Large intestine (tissue), 3 donors: ENCODE measurements at regions not wholly inside any gene's neighbourhood (a gene's known extent, or its start where the extent isn't known, plus 50 kb on each side); places are given as distances from the start of the nearest gene placed in this dataset.

Source experiments
- DNase-seq, 2 donors: peaks; one replicate each; pipeline versions ENCODE4 v3.0.0 to v3.0.0-alpha.2; 2013
- H3K27ac ChIP-seq: one replicate; pipeline ENCODE4 v1.5.1; 2013; ENCODE audit warnings: low read length
- H3K27me3 ChIP-seq: 2 replicates; pipeline ENCODE4 v1.6.1; 2013; ENCODE audit warnings: low read length; ENCODE audit not compliant: control insufficient read depth, insufficient read depth
- H3K36me3 ChIP-seq: 2 replicates; pipeline ENCODE4 v1.6.1; 2013; ENCODE audit warnings: low read length; ENCODE audit not compliant: control insufficient read depth, insufficient read depth
- H3K4me1 ChIP-seq: one replicate; pipeline ENCODE4 v1.6.1; 2013; ENCODE audit warnings: low read length; ENCODE audit not compliant: control insufficient read depth, insufficient read depth
- H3K4me3 ChIP-seq: one replicate; pipeline ENCODE4 v1.5.1; 2013; ENCODE audit warnings: low read length
- H3K9me3 ChIP-seq: one replicate; pipeline ENCODE4 v1.6.1; 2013; ENCODE audit warnings: mild to moderate bottlenecking, low read depth, low read length, moderate library complexity; ENCODE audit not compliant: control insufficient read depth
- WGBS: methylation state at CpG from one replicate; pipeline ENCODE4 v1.1.5; 2013; ENCODE audit warnings: low lambda C conversion rate; ENCODE audit not compliant: insufficient coverage; 5-methylcytosine and 5-hydroxymethylcytosine counted together

DNA sequence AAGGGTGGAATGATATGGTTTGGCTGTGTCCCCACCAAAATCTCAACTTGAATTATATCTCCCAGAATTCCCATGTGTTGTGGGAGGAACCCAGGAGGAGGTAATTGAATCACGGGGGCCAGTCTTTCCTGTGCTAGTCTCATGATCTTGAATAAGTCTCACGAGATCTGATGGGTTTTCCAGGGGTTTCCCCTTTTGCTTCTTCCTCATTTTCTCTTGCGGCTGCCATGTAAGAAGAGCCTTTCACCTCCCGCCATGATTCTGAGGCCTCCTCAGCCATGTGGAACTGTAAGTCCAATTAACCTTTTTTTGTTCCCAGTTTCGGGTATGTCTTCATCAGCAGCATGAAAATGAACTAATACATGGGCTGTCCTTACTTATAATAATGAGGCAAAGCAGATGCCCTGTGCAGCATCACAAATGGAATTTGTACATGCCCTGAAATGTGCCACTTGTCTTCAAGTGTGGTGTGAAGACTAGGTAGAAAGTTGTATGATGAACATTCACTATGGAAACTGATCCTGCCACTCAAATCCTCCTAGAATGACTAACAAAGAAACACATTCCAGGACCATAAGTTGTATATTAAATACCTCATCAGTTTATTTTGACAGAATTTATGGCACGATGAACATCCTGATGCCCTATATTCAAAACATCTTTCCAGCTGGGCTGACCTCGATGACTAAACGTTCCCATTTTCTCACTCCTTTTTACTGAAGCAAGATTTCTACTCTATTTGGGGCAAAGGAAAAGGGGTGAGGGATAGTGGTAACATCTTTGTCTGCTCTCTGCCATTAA, 122.8 kb upstream of the CTTNBP2 start:
- WGBS = 100% methylated on average over 1 of the region's 8 CpGs
- Histone ChIP-seq H3K27me3 (no peaks in the 10 kb centered on the region), H3K4me1 (no peaks in the 10 kb centered on the region), H3K27ac (no peak overlapping the region), H3K9me3 (no peaks in the 10 kb centered on the region), H3K36me3 (no peaks in the 10 kb centered on the region), H3K4me3 (no peak overlapping the region)
- no peak for DNase-seq

DNA sequence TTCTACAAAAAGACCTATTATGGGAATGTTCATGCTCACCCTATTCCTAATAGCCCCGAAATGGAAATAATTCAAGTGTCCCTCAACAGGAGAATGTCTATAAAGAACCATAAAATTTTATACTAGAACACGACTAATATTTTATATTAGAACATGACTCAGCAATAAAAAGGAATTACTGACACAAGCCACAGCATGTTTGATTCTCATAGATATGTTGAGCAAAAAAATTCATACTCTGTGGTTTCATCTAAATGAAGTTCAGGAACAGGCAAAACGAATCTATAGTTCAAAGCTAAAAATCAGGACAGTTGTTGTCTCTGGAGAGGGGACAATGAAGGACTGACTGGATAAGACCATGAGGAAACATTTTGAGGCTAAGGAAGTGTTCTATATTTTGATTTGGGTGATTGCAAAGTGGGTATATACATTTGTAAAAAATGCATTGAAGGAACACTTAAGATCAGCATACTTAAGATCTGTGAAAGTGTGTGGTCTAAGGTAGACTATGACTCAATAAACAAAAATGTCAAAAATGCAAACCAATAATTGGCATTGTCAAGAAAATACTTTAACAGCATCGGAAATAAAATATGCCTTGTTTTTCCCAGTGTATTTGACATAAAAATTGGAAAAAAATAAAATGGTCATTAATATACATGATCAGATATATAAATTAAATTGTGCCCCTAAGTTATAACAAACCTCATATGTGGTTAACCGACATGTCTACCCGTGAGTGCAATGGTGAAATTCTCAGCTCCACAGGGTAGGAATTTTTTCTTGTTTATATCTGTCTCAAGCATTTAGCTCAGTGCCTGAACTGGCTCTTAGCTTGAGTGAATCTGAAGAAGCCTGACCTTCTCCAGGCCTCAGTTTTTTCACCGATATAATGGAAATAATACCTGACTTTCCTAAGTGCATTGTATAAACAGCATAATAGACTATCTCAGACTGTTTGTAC, 124.9 kb upstream of the CTTNBP2 start:
- Histone ChIP-seq H3K4me3 (no peak overlapping the region), H3K27ac (no peak overlapping the region), H3K27me3 (no peaks in the 10 kb centered on the region), H3K36me3 (no peaks in the 10 kb centered on the region), H3K4me1 (no peaks in the 10 kb centered on the region), H3K9me3 (no peaks in the 10 kb centered on the region)
- WGBS = 93% methylated on average over 6 of the region's 7 CpGs
- DNase-seq = no peak

DNA sequence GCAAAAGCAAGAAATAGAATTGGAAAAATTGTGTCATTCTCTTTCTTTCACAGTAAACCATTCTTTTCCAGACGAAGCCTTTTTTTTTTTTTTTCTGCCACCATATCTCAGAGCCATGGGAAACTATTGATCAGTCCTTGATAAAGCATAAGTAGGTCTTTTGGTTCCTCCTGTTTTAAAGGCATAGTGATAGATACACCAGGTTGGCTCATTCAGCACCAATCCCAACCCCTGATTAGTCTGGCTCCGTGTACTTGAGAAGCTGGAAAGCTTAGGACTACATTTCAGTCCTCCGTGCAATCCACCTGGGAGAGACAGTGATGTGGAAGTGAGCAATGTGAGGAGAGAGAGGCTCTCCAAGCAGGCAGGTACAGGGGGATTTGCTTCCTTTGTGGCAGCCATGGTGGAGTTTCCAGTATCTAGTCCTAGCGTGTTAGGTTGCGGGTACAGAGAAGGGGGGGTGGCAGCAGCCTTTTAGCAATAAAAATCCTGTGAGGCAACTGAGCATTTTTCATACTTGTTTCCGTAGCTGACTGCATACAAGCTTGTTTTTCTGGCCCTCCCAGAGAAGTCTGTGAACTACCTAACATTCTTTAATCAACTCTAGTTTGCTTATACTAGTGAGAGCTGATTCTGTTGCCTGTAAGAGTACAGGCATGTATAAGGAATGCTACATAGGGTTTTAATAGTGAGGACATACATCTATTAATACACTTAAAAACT, 127.4 kb upstream of the CTTNBP2 start:
- H3K4me1 ChIP-seq = no peaks in the 10 kb centered on the region
- H3K9me3 ChIP-seq = no peaks in the 10 kb centered on the region
- no peak for DNase-seq
- no peak overlapping the region for H3K4me3 ChIP-seq
- peaks cover 6% of the 10 kb centered on the region for H3K27me3 ChIP-seq
- H3K27ac ChIP-seq = no peak overlapping the region
- no CpG with 5 or more reads among the region's 6 CpGs for WGBS
- no peaks in the 10 kb centered on the region for H3K36me3 ChIP-seq

DNA sequence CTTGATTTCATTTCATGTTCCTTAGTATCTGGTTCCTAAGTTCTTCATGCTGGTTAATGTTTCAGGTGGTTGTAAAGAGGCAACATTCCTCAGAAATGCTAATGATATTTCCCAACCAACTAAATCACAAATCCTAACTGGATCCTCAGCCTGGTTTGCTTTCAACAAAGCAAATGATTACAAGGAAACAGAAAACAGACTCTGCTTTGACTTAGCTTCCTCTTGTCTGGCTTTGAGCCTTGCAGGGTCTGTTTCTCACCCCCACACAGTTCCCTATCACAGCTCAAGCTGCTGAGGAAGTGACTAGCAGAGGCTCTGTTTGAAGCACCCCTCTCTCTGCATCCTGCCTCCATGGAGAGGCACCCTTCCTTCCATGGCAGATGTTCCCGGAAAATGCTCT, 130.2 kb upstream of the CTTNBP2 start:
- Histone ChIP-seq H3K36me3 (no peaks in the 10 kb centered on the region), H3K4me1 (no peaks in the 10 kb centered on the region), H3K9me3 (no peaks in the 10 kb centered on the region), H3K27ac (no peak overlapping the region), H3K4me3 (no peak overlapping the region), H3K27me3 (peaks cover 10% of the 10 kb centered on the region)
- DNase-seq = no peak
- WGBS = no CpG with 5 or more reads among the region's 1 CpG

DNA sequence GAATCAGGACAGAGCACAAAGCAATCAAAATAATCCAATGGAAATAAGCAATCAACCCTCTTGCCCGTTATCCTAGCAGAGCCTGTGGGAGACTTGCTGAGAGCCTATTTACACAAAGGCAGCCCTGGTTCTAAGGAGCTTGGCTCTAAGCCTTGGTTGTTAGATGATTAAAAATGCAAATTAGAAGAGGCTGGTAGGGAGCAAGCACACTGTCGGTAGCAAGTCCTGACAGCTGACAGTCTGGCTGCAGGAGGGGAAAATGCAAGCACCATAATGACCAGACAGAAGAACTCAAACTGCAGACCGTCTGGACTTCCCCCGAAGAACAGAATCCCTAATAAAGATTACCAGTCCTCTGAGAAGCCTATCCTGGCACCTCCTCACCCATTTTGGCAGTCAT, 131.8 kb upstream of the CTTNBP2 start:
- peak in 1 of 2 donors; percentile 4 for DNase-seq
- WGBS = no CpG with 5 or more reads among the region's 4 CpGs
- no peak overlapping the region for H3K4me3 ChIP-seq
- no peaks in the 10 kb centered on the region for H3K4me1 ChIP-seq
- H3K36me3 ChIP-seq = no peaks in the 10 kb centered on the region
- no peak overlapping the region for H3K27ac ChIP-seq
- H3K9me3 ChIP-seq = no peaks in the 10 kb centered on the region
- H3K27me3 ChIP-seq = peaks cover 10% of the 10 kb centered on the region

DNA sequence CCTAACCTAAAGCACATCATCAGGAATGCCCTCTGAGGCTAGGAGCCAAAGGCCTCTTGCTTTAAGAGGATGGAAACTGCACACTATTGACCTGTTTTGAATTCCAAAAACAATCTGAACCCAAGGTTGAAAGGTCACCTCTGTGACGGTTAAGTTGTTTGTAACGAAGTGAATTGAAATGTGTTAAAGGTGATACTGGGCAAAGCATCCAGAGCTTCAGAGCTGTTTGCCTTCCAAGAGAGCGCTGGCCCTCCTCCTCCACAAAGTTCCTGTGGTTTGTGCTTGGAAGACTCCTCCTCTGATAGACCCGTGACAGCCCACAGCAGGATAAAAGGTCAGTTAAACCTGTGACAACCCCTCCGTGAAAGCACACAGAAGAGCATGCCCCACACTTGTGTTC, 133.7 kb upstream of the CTTNBP2 start:
- WGBS = no CpG with 5 or more reads among the region's 5 CpGs

DNA sequence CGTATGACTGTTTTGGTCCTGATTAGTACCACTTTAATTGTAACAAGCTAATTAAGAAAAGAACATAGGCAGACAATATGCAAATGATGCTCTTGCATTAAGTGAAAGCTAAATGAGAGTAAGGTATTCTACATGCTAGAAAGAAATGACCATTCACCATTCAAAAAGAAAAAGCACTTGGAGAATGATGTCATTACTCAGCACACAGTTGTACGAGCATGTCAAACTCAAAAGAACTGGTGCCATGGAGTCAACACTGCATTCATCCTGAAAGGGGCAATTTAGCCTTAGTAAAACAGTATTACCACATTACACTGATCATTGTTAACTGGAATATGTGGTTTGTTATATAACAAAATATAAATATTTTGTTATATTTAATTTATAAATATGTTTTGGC, 136.2 kb upstream of the CTTNBP2 start:
- Histone ChIP-seq H3K27ac (no peak overlapping the region), H3K27me3 (peaks cover 10% of the 10 kb centered on the region), H3K9me3 (no peaks in the 10 kb centered on the region), H3K4me1 (no peaks in the 10 kb centered on the region), H3K36me3 (no peaks in the 10 kb centered on the region), H3K4me3 (no peak overlapping the region)
- 100% methylated on average over 1 of the region's 2 CpGs for WGBS
- no peak for DNase-seq

More for the DNA sequence above, 133.7 kb upstream of the CTTNBP2 start:
- peaks cover 10% of the 10 kb centered on the region for H3K27me3 ChIP-seq
- no peaks in the 10 kb centered on the region for H3K9me3 ChIP-seq
- no peaks in the 10 kb centered on the region for H3K36me3 ChIP-seq
- H3K4me3 ChIP-seq = no peak overlapping the region
- H3K27ac ChIP-seq = no peak overlapping the region
- no peaks in the 10 kb centered on the region for H3K4me1 ChIP-seq
- DNase-seq = no peak

DNA sequence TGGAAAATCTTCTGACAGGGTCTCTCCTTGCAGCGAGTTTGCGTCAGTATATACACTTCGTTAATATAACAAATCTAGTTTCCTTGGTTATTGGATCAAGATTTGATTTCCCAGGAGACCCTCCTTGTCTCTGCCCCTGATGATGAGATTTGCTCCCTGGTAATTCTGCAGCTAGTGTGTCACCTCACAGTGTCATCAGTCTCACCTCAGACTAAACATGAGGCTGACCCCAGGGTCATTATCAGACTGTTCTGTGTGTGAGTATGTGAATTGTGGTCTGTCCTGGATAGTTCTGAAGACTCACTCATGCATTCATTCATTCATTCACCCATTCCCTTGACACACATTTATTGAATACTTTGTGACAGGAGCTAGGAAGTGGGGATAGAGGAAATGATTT, 138.4 kb upstream of the CTTNBP2 start:
- Histone ChIP-seq H3K4me3 (no peak overlapping the region), H3K9me3 (no peaks in the 10 kb centered on the region), H3K27ac (no peak overlapping the region), H3K36me3 (no peaks in the 10 kb centered on the region), H3K4me1 (no peaks in the 10 kb centered on the region), H3K27me3 (peaks cover 4% of the 10 kb centered on the region)
- WGBS = no CpG with 5 or more reads among the region's 3 CpGs
- no peak for DNase-seq

DNA sequence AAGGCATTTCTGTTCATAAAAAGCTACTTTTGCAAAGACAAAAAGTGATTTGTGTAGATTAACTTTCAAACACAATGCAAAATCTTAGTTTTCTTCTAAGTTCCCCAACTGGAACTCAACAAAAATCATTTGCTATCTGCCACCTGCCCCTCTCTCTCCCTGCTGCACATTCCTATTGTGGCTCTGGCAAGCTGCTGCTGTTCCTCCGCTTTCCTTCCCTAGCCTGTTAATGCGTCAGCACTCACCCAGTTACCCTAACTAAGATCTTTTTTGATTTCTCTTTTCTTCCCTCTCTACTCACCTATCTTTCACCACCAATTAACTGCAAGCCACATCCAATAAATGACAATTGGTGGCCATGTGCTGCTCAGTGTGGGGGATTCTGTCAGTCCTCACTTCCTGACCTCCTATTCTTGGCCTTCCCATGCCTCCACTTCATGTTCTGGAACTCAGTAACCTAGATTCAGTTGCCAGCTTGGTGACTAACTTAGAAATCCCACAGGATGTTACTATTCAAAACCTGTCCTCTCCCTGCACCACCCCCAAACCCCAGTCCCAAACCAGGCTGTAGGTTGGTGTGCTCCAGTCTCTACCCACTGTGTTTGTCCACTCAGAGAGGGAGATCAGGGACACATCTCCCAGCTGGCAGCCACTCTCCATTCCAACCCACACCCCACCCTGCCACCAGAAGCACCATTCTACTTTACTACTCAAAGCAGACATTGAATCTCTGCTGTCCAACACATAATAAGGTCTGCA, 140.2 kb upstream of the CTTNBP2 start:
- no peaks in the 10 kb centered on the region for H3K36me3 ChIP-seq
- H3K4me3 ChIP-seq = no peak overlapping the region
- no peak overlapping the region for H3K27ac ChIP-seq
- H3K9me3 ChIP-seq = no peaks in the 10 kb centered on the region
- WGBS = no CpG with 5 or more reads among the region's 2 CpGs
- DNase-seq = no peak
- no peaks in the 10 kb centered on the region for H3K27me3 ChIP-seq
- no peaks in the 10 kb centered on the region for H3K4me1 ChIP-seq
